H9 (cell line): ENCODE measurements at regions not wholly inside any gene's neighbourhood (a gene's known extent, or its start where the extent isn't known, plus 50 kb on each side); places are given as distances from the start of the nearest gene placed in this dataset.

Source experiments
- DNase-seq: peaks from one replicate; pipeline ENCODE4 v3.0.0-alpha.2; 2017
- H2AFZ ChIP-seq: one replicate; pipeline ENCODE4 v1.6.1; 2013; ENCODE audit warnings: mild to moderate bottlenecking, low read length, control low read depth, moderate library complexity
- H2AK5ac ChIP-seq: 2 replicates; pipeline ENCODE4 v1.6.1; 2013; ENCODE audit warnings: low read length, control low read depth, mixed read lengths; ENCODE audit not compliant: insufficient read length
- H2BK120ac ChIP-seq: one replicate; pipeline ENCODE4 v1.6.1; 2013; ENCODE audit warnings: low read depth, mild to moderate bottlenecking, low read length, control low read depth, inconsistent platforms; ENCODE audit not compliant: poor library complexity, severe bottlenecking
- H2BK12ac ChIP-seq: 2 replicates; pipeline ENCODE4 v1.6.1; 2013; ENCODE audit warnings: low read length, control low read depth, mixed read lengths, low read depth; ENCODE audit not compliant: insufficient read length
- H2BK15ac ChIP-seq: 2 replicates; pipeline ENCODE4 v1.6.1; 2013; ENCODE audit warnings: low read depth, low read length, control low read depth
- H2BK20ac ChIP-seq: one replicate; pipeline ENCODE4 v1.6.1; 2013; ENCODE audit warnings: low read depth, mild to moderate bottlenecking, low read length, control low read depth, inconsistent platforms; ENCODE audit not compliant: poor library complexity, severe bottlenecking
- H2BK5ac ChIP-seq: 2 replicates; pipeline ENCODE4 v1.6.1; 2013; ENCODE audit warnings: low read length, control low read depth, mixed read lengths; ENCODE audit not compliant: insufficient read length
- H3K14ac ChIP-seq: 2 replicates; pipeline ENCODE4 v1.6.1; 2013; ENCODE audit warnings: low read length, control low read depth; ENCODE audit not compliant: insufficient read depth
- H3K18ac ChIP-seq: 2 replicates; pipeline ENCODE4 v1.6.1; 2013; ENCODE audit warnings: low read depth, mild to moderate bottlenecking, mixed read lengths, low read length, control low read depth; ENCODE audit not compliant: insufficient read length
- H3K23ac ChIP-seq: 2 replicates; pipeline ENCODE4 v1.6.1; 2013; ENCODE audit warnings: low read length, control low read depth, mixed read lengths, low read depth; ENCODE audit not compliant: insufficient read length
- H3K23me2 ChIP-seq: 2 replicates; pipeline ENCODE4 v1.6.1; 2013; ENCODE audit warnings: low read depth, mild to moderate bottlenecking, mixed read lengths, low read length, control low read depth; ENCODE audit not compliant: insufficient read length, poor library complexity, severe bottlenecking
- H3K27ac ChIP-seq: 2 replicates; pipeline ENCODE4 v1.5.1; 2013; ENCODE audit warnings: low read length, control low read depth, mixed read lengths, low read depth; ENCODE audit not compliant: insufficient read length
- H3K27me3 ChIP-seq: 2 replicates; pipeline ENCODE4 v1.6.1; 2013; ENCODE audit warnings: low read length, control low read depth, inconsistent platforms; ENCODE audit not compliant: insufficient read depth
- H3K4ac ChIP-seq: 2 replicates; pipeline ENCODE4 v1.6.1; 2013; ENCODE audit warnings: low read depth, mild to moderate bottlenecking, control low read depth, inconsistent platforms, low read length, moderate library complexity
- H3K4me1 ChIP-seq: 2 replicates; pipeline ENCODE4 v1.6.1; 2013; ENCODE audit warnings: low read length, control low read depth, inconsistent platforms; ENCODE audit not compliant: insufficient read depth
- H3K4me2 ChIP-seq: 2 replicates; pipeline ENCODE4 v1.6.1; 2013; ENCODE audit warnings: low read length, control low read depth, mixed read lengths; ENCODE audit not compliant: insufficient read length, insufficient read depth
- H3K56ac ChIP-seq: 2 replicates; pipeline ENCODE4 v1.6.1; 2013; ENCODE audit warnings: low read depth, mild to moderate bottlenecking, mixed read lengths, low read length, control low read depth; ENCODE audit not compliant: insufficient read length
- H3K79me1 ChIP-seq: 2 replicates; pipeline ENCODE4 v1.6.1; 2013; ENCODE audit warnings: low read depth, mild to moderate bottlenecking, moderate library complexity, low read length, control low read depth, inconsistent platforms; ENCODE audit not compliant: insufficient read depth, poor library complexity, severe bottlenecking
- H3K79me2 ChIP-seq: 2 replicates; pipeline ENCODE4 v1.6.1; 2013; ENCODE audit warnings: low read length, control low read depth, inconsistent platforms; ENCODE audit not compliant: insufficient read depth
- H3K9ac ChIP-seq: 2 replicates; pipeline ENCODE4 v1.6.1; 2013; ENCODE audit warnings: low read length, control low read depth, mixed read lengths; ENCODE audit not compliant: insufficient read length; ENCODE audit errors: extremely low read depth
- H3K9me3 ChIP-seq: one replicate; pipeline ENCODE4 v1.6.1; 2013; ENCODE audit warnings: low read depth, low read length, inconsistent platforms; ENCODE audit not compliant: control insufficient read depth
- H3T11ph ChIP-seq: one replicate; pipeline ENCODE4 v1.6.1; 2013; ENCODE audit warnings: mild to moderate bottlenecking, low read length, control low read depth, inconsistent platforms
- H4K20me1 ChIP-seq: one replicate; pipeline ENCODE4 v1.6.1; 2013; ENCODE audit not compliant: control insufficient read depth, insufficient read length, insufficient read depth
- H4K5ac ChIP-seq: 2 replicates; pipeline ENCODE4 v1.6.1; 2013; ENCODE audit warnings: low read depth, mild to moderate bottlenecking, mixed read lengths, low read length, control low read depth; ENCODE audit not compliant: insufficient read length
- H4K8ac ChIP-seq: replicated peaks from 2 replicates; pipeline ENCODE4 v1.6.1; 2013; ENCODE audit warnings: low read length, control low read depth, mixed read lengths, low read depth; ENCODE audit not compliant: insufficient read length
- H4K91ac ChIP-seq: 2 replicates; pipeline ENCODE4 v1.6.1; 2013; ENCODE audit warnings: low read depth, mild to moderate bottlenecking, moderate library complexity, mixed read lengths, low read length, control low read depth; ENCODE audit not compliant: insufficient read length
- H3K27ac Mint-ChIP-seq, 3 experiments: 2 replicates in 2 of 3; 3 replicates in 1 of 3; pipeline ENCODE4 v1.8.0; 2020 to 2021; ENCODE audit warnings: mixed read lengths in 3 of 3, mild to moderate bottlenecking in 1 of 3, moderate library complexity in 1 of 3
- H3K27me3 Mint-ChIP-seq: 2 replicates; pipeline ENCODE4 v1.8.0; 2021; ENCODE audit warnings: low read depth, mild to moderate bottlenecking, moderate library complexity, mixed read lengths
- H3K36me3 Mint-ChIP-seq, 3 experiments: 2 replicates in 2 of 3; 3 replicates in 1 of 3; pipeline ENCODE4 v1.8.0; 2020 to 2021; ENCODE audit warnings: low read depth in 3 of 3, mixed read lengths in 3 of 3; ENCODE audit not compliant: insufficient read depth in 1 of 3
- H3K4me1 Mint-ChIP-seq, 2 experiments: 2 replicates each; pipeline ENCODE4 v1.8.0; 2020; ENCODE audit warnings: mixed read lengths in 2 of 2
- H3K4me3 Mint-ChIP-seq, 2 experiments: 2 replicates in 1 of 2; 3 replicates in 1 of 2; pipeline ENCODE4 v1.8.0; 2020 to 2021; ENCODE audit warnings: mild to moderate bottlenecking in 2 of 2, mixed read lengths in 2 of 2, moderate library complexity in 1 of 2
- H3K9me3 Mint-ChIP-seq, 2 experiments: 2 replicates in 1 of 2; 3 replicates in 1 of 2; pipeline ENCODE4 v1.8.0; 2020; ENCODE audit warnings: mild to moderate bottlenecking in 2 of 2, mixed read lengths in 2 of 2, moderate library complexity in 1 of 2
- WGBS: extraction: QIAGEN DNeasy Blood & Tissue Kit; methylation state at CpG from one replicate; pipeline ENCODE4 v1.1.7; 2013; ENCODE audit warnings: missing lambda C conversion rate, low lambda C conversion rate, mixed read lengths; ENCODE audit not compliant: insufficient read length; ENCODE audit errors: extremely low coverage; 5-methylcytosine and 5-hydroxymethylcytosine counted together
- TF ChIP-seq, protein P1 (sequence below): fragments of 200-600 bp; sonication (generic); conservative IDR thresholded peaks from 3 replicates; pipeline ENCODE4 v1.8.0; 2021; ENCODE audit warnings: antibody characterized with exemption, mild to moderate bottlenecking

DNA sequence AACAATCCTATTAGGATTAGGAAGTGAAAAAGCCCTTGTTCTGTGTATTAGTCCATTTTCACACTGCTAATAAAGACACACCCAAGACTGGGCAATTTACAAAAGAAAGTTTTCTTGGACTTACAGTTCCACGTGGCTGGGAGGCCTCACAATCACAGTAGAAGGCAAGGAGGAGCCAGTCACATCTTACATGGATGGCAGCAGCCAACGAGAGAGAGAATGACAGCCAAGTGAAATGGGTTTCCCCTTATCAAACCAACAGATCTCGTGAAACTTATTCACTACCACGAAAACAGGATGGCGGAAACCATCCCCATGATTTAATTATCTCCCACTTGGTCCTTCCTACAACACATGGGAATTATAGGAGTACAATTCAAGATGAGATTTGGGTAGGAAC lies 248.2 kb upstream of the KCNMB2 start:
- Histone ChIP-seq H3K4ac (no peak overlapping the region), H3K9ac (no peak overlapping the region), H3K4me2 (no peak overlapping the region), H2AFZ (no peak overlapping the region), H2BK12ac (no peak overlapping the region), H2BK20ac (no peak overlapping the region), H3K23ac (no peak overlapping the region), H4K8ac (no peak overlapping the region), H4K20me1 (no peaks in the 10 kb centered on the region), H3K27me3 (no peaks in the 10 kb centered on the region), H3K79me2 (no peaks in the 10 kb centered on the region), H2BK120ac (no peak overlapping the region), H2BK5ac (no peak overlapping the region), H3K18ac (no peak overlapping the region), H3K56ac (no peak overlapping the region), H4K91ac (no peak overlapping the region), H3T11ph (no peak overlapping the region), H3K9me3 (no peaks in the 10 kb centered on the region), H3K23me2 (no peaks in the 10 kb centered on the region), H2AK5ac (no peak overlapping the region), H4K5ac (no peak overlapping the region), H3K79me1 (no peaks in the 10 kb centered on the region), H2BK15ac (no peak overlapping the region), H3K27ac (no peak overlapping the region), H3K4me1 (no peaks in the 10 kb centered on the region), H3K14ac (no peak overlapping the region)
- TF ChIP-seq, protein P1, sequence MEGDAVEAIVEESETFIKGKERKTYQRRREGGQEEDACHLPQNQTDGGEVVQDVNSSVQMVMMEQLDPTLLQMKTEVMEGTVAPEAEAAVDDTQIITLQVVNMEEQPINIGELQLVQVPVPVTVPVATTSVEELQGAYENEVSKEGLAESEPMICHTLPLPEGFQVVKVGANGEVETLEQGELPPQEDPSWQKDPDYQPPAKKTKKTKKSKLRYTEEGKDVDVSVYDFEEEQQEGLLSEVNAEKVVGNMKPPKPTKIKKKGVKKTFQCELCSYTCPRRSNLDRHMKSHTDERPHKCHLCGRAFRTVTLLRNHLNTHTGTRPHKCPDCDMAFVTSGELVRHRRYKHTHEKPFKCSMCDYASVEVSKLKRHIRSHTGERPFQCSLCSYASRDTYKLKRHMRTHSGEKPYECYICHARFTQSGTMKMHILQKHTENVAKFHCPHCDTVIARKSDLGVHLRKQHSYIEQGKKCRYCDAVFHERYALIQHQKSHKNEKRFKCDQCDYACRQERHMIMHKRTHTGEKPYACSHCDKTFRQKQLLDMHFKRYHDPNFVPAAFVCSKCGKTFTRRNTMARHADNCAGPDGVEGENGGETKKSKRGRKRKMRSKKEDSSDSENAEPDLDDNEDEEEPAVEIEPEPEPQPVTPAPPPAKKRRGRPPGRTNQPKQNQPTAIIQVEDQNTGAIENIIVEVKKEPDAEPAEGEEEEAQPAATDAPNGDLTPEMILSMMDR: no peak
- peaks cover 2 to 24% (median 6%) of the 10 kb centered on the region in 3 experiments; a peak in 6 of 7 replicates for H3K36me3 Mint-ChIP-seq
- no CpG with 5 or more reads among the region's 5 CpGs for WGBS
- no peaks in the 10 kb centered on the region for H3K27me3 Mint-ChIP-seq
- peaks cover 13 to 20% of the 10 kb centered on the region in 2 experiments; a peak in 4 of 5 replicates for H3K9me3 Mint-ChIP-seq
- no peak overlapping the region for H3K4me3 Mint-ChIP-seq
- no peak for DNase-seq
- H3K4me1 Mint-ChIP-seq: peaks cover 13 to 20% of the 10 kb centered on the region in 2 experiments
- H3K27ac Mint-ChIP-seq: no peak overlapping the region
